HL-60 (cell line): ENCODE measurements at regions not wholly inside any gene's neighbourhood (a gene's known extent, or its start where the extent isn't known, plus 50 kb on each side); places are given as distances from the start of the nearest gene placed in this dataset.
"Not testable (repeated sequence)": the region's sequence is repeated elsewhere in the genome, so short reads cannot be mapped to it uniquely, and the experiment has no call there.

Experiments used
- DNase-seq, 2 experiments: peaks; one replicate each; pipeline ENCODE4 v3.0.0-alpha.2; 2010 to 2020; ENCODE audit warnings: low read depth in 1 of 2, low spot score in 1 of 2
- H3K27ac ChIP-seq: fragments of 250-450 bp; sonication (Bioruptor Pico); replicated peaks from 2 replicates; pipeline ENCODE4 v1.5.1; 2020; ENCODE audit warnings: mild to moderate bottlenecking, moderate library complexity
- H3K27me3 ChIP-seq: fragments of 250-450 bp; sonication (Bioruptor Pico); 2 replicates; pipeline ENCODE4 v1.5.1; 2021; ENCODE audit warnings: mild to moderate bottlenecking, moderate library complexity; ENCODE audit not compliant: insufficient read depth, poor library complexity, severe bottlenecking
- H3K4me3 ChIP-seq: replicated peaks from 2 replicates; pipeline ENCODE4 v1.5.1; 2011; ENCODE audit warnings: mild to moderate bottlenecking, control low read depth, low read length; ENCODE audit not compliant: insufficient read depth
- GABPA ChIP-seq: IDR thresholded peaks from 2 replicates; pipeline ENCODE4 v1.6.1; 2012; ENCODE audit warnings: low read depth
- POLR2AphosphoS5 ChIP-seq: IDR thresholded peaks from 2 replicates; pipeline ENCODE4 v1.6.1; 2012; ENCODE audit warnings: low read depth
- SPI1 ChIP-seq: IDR thresholded peaks from 2 replicates; pipeline ENCODE4 v1.6.1; 2012; ENCODE audit warnings: low read depth, mild to moderate bottlenecking, borderline replicate concordance
- TF ChIP-seq, protein P1 (sequence below): IDR thresholded peaks from one replicate; pipeline ENCODE4 v1.5.1; 2011; ENCODE audit warnings: low read length, control low read depth, inconsistent platforms; ENCODE audit not compliant: insufficient read depth
- TF ChIP-seq, protein P2 (sequence below): IDR thresholded peaks from 2 replicates; pipeline ENCODE4 v1.6.1; 2012; ENCODE audit warnings: low read depth; ENCODE audit not compliant: insufficient replicate concordance

GRCh38 chr6:37566950-37567349 is 67.3 kb upstream of the CCDC167 start:
- DNase-seq, result no peak
- Histone ChIP-seq H3K4me3 (no peak overlapping the region), H3K27ac (no peak overlapping the region), H3K27me3 (peaks cover 37% of the 10 kb centered on the region)
- no peak for TF ChIP-seq POLR2AphosphoS5
- TF ChIP-seq, protein P1, sequence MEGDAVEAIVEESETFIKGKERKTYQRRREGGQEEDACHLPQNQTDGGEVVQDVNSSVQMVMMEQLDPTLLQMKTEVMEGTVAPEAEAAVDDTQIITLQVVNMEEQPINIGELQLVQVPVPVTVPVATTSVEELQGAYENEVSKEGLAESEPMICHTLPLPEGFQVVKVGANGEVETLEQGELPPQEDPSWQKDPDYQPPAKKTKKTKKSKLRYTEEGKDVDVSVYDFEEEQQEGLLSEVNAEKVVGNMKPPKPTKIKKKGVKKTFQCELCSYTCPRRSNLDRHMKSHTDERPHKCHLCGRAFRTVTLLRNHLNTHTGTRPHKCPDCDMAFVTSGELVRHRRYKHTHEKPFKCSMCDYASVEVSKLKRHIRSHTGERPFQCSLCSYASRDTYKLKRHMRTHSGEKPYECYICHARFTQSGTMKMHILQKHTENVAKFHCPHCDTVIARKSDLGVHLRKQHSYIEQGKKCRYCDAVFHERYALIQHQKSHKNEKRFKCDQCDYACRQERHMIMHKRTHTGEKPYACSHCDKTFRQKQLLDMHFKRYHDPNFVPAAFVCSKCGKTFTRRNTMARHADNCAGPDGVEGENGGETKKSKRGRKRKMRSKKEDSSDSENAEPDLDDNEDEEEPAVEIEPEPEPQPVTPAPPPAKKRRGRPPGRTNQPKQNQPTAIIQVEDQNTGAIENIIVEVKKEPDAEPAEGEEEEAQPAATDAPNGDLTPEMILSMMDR, result no peak
- TF ChIP-seq GABPA, result no peak
- TF ChIP-seq SPI1, result no peak
- TF ChIP-seq, protein P2, sequence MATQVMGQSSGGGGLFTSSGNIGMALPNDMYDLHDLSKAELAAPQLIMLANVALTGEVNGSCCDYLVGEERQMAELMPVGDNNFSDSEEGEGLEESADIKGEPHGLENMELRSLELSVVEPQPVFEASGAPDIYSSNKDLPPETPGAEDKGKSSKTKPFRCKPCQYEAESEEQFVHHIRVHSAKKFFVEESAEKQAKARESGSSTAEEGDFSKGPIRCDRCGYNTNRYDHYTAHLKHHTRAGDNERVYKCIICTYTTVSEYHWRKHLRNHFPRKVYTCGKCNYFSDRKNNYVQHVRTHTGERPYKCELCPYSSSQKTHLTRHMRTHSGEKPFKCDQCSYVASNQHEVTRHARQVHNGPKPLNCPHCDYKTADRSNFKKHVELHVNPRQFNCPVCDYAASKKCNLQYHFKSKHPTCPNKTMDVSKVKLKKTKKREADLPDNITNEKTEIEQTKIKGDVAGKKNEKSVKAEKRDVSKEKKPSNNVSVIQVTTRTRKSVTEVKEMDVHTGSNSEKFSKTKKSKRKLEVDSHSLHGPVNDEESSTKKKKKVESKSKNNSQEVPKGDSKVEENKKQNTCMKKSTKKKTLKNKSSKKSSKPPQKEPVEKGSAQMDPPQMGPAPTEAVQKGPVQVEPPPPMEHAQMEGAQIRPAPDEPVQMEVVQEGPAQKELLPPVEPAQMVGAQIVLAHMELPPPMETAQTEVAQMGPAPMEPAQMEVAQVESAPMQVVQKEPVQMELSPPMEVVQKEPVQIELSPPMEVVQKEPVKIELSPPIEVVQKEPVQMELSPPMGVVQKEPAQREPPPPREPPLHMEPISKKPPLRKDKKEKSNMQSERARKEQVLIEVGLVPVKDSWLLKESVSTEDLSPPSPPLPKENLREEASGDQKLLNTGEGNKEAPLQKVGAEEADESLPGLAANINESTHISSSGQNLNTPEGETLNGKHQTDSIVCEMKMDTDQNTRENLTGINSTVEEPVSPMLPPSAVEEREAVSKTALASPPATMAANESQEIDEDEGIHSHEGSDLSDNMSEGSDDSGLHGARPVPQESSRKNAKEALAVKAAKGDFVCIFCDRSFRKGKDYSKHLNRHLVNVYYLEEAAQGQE, result no peak

DNA sequence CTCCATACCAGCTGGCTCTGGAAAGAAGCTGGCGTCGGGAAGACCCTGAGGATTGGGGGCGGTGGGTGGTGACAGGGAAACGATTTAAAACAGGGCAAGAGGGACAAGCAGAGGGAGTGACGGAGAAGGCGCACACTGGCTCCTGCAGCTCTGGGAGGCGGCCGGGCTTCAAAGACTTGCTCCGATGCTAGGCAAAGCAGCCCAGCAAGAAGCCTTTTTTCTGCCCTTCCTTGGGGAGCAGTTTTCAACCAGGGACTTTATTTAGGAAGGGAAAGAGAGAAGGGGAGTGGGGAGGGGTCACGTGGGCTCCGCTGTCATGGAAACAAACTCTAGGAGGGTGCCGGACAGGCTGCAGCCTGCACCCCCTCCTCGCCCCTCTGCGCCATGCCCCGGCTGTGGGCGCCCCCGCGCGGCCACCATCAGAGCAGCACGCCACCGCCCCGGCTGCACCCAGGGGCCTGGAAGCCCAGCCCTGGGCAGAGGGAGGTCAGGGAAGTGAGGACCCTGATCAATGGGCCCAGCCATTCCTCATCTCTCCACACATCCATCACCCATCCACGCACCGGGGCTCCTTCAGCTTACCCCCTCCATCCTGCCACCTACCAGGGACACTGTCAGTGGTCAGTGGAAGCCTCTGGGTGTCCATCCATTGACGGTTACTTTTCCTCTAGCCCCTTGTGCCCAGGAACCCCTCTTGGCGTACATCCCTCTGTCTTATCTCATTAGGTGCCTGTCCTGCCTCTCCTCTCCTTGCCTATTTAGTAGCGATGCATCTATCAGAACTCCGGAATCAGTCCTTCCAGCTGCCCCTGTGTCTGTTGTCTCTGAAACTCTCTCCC is 66.6 kb upstream of the CCDC167 start:
- no peak for TF ChIP-seq SPI1
- TF ChIP-seq, protein P1, result peak; percentile 73
- no peak overlapping the region for H3K4me3 ChIP-seq
- no peak overlapping the region for H3K27ac ChIP-seq
- peaks cover 37% of the 10 kb centered on the region for H3K27me3 ChIP-seq
- DNase-seq, result peak in 1 of 2 experiments; percentile 23

DNA sequence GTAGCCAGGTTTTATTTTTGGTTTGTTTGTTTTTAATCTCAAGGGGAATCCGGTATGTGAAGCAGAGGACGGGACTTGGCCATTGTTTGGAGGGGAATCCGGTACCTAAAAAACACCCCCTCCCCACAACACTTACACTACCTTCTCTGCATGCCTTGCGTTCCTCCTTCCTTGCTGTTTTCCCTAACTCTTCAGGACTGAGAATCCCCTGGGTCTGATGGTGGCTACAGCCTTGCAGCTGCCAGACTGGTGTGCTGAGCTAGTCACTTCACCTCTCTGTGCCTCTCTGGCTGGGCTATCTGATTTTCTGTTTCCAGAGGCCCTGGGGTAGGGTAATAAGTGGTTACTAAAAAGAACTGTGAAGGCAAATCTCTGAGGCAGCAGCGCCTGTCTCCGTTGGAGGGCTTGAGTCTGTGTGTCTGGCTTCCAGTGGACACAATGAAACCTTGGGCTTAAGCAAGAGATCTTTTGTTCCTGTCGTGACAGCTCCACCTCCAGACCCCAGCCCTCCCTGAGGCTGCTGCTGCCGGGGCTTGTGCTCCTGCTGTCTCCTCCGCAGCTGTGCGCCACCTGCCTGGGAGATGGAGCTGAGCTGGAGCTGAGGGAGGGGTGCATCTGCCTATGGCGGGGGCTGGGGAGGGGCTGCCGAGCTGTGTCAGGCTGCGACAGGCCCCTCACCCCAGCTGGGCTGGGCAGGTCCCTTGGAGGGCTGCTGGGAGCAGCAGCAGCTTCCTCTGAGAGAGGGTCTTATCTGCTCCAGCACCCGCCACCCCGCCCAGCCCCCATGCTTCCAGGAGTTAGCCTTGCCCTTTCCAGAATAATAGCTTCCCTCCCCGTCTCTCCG is 65.8 kb upstream of the CCDC167 start:
- Histone ChIP-seq H3K27me3 (peaks cover 44% of the 10 kb centered on the region), H3K4me3 (no peak overlapping the region), H3K27ac (no peak overlapping the region)
- TF ChIP-seq, protein P1, result no peak
- TF ChIP-seq POLR2AphosphoS5 (no peak), GABPA (no peak), SPI1 (no peak)
- TF ChIP-seq, protein P2, result no peak
- DNase-seq, result no peak

- H3K27ac ChIP-seq, H3K4me3 ChIP-seq, DNase-seq: not testable (repeated sequence)
- H3K27me3 ChIP-seq, result peaks cover 60% of the 10 kb centered on the region
These were observed 63.2 kb upstream of the CCDC167 start for GRCh38 chr6:37562926-37563288.
